ENCODE measurements at regions not wholly inside any gene's neighbourhood (a gene's known extent, or its start where the extent isn't known, plus 50 kb on each side); places are given as distances from the start of the nearest gene placed in this dataset.
"Not testable (repeated sequence)": the region's sequence is repeated elsewhere in the genome, so short reads cannot be mapped to it uniquely, and the experiment has no call there.

DNA sequence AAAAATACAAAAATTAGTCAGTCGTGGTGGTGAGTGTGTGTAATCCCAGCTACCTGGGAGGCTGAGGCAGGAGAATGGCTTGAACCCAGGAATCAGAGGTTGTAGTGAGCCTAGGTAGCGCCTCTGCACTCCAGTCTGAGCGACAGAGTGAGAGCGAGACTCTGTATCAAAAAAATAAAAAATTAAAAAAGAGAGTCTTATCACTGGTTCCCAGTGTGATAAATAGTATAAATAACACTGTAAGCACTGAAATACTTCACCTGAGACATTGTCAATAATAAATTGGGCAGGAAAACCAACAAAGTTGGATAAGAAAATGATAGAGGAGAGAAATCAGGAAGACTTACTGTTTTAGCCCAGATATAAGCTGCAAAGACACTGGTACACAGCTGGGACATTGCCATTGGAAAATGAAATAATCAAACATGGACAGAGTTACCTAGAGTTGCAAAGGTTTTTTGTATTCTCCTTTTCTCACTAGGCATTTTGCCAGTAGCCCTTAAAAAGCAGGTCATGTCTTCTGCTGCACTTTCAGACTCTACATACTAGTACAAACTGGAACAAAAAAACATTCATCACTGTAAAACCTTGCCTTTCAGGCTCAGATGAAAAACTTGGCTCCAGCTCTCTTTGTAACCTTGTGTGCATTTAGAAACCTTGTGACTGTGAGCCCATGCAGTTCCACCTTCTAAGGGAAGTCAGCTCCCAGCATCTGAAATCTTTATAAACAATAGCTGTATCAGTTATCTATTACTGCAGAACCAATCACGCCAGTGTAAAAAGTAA, 55.0 kb upstream of the PPP1R2C start:
- no peak for DNase-seq (ENCODE audit: low read depth in 3 of 3)

DNA sequence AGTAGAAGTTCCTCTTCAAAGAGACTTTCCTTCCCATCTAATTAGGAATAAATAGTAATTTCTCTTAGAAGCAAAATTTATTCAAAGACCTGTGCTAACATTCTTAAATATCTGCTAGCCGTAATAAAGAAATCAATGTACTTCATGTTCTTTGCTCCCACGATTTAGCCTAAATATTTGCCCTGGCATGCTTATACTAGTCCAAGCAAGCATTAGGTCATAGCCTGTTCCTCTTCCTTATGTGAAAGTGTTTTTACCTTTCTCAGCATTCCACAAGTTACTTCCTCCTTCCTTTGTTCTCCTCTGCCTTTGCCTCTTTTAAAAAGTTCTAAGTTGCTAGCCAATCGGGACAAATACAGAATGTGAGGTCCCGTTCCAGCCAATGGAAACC, 55.6 kb upstream of the PPP1R2C start:
- not testable (repeated sequence) for DNase-seq (ENCODE audit: low read depth in 3 of 3)

DNA sequence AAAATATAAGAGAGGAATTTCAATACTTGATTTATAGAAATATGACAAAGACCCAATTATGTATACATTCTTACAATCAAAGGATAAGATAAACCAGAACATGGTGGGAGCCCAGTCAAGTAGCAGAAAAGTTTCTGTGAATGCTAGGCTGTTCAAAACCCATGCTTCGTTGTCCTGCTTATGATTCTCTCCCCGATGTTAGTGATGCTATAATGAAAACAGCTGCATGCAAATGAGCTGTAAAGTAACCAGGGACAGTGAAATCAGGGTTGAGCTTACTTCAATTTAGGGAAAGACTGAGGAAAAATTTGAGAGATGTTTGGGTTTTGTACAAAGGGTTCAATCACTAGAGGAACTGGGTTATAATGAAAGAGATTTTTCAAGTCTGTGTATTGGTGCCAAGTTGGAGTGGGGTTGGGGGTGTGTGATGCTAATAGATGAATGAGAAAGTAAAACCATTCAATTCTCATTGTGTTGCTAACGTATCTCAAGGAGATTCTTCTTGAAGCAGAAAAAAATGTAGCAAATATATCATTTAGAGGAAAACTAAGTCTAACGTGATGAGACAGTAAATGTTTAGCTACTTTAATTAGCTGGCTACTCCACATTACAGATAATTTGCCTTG, 59.3 kb upstream of the PPP1R2C start:
- DNase-seq (ENCODE audit: low read depth in 3 of 3), result no peak

DNA sequence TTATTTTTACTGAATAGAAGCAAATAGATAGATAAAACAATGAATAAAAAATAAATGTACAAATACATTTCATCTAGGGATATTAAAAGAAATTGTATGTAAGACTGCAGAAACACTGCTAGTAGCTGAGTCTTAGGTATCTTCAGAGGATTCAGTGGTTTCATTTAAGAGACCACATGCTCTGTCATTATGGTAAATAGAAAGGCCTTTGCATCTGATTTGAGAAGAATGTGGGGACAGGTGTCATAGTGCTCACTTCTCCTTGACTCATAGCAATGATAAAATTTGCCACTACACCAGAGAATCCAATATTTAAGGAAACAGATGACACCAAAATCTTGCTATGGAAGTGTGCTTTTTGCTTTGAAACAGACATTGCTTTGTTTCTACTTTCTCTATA, 59.8 kb upstream of the PPP1R2C start:
- DNase-seq (ENCODE audit: low read depth in 3 of 3), result no peak

DNA sequence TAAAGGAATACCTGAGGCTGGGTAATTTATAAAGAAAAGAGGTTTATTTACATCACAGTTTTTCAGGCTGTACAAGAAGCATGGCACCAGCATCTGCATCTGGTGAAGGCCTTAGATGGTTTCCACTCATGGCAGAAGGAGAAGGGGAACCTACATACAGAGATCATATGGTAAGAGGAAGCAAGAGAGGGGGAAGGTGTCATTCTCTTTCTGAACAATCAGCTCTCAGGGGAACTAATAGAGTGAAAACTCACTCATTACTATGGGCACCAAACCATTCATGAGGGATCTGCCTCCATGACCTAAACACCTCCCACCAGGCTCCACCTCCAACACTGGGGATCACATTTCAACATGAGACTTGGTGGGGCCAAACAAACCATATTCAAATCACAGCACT, 61.7 kb upstream of the PPP1R2C start:
- DNase-seq (ENCODE audit: low read depth in 3 of 3), result no peak

DNA sequence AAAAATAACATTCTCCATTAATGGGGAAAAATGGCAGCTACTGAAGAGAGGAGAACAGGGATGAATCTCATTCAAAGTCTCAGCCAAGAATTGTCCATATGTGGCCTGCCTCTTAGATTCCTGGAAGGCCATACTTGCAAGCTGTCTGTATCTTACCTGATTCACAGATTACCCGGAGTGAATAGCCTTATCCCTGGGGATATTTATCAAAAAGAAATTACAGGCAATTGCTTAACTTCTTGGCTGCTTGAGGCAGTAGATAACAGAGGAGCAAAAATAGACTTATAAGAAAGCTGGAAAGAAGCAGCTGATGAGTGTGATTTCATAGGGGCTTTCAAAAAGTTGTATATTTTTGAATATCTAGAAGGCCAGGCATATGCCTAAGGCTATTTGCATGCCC, 68.8 kb upstream of the PPP1R2C start:
- no peak for DNase-seq (ENCODE audit: low read depth in 3 of 3)

DNA sequence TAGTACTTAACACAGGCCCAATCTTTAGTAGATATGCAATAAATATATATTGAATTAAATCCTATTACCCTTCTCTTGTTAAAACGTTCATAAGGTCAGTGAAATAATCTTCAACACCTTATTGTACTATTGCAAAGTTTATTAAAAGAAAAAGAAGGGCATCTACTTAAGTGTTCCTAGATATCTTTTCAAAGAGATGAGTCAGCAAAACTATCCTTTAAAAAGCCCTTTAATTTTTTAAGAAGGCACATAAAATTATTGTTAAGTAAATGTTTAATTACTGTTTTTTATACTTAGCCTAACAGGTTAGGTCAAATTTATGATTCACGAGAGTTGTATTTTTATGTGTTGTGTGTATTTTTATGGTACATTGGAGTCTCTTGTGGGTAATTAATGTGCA, 77.3 kb upstream of the PPP1R2C start:
- DNase-seq (ENCODE audit: low read depth in 3 of 3), result no peak

- no peak for DNase-seq (ENCODE audit: low read depth in 3 of 3)
Observed at GRCh38 chrX:42857766-42858165, 79.8 kb upstream of the PPP1R2C start.

DNA sequence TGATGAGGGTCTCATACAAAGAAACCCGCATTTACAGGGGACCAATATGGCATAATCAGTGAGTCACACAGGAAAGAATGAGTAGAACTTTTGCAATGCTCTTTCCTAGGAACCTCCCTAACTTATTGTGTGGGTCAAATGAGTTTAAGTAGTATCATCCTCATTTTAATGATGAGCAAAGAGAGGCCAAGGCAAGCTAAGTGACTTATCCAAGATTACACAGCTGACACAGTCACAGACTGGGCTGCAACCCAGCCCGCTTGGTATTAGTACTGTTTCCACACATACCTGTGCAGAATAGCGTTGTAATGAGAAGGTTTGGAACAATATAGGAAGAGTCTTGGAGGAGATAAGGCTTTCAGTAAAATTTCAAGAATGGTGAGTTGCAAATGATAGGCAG, 91.0 kb upstream of the PPP1R2C start:
- DNase-seq (ENCODE audit: low read depth in 3 of 3), result no peak

- DNase-seq (ENCODE audit: low read depth in 3 of 3), result no peak
Observed at GRCh38 chrX:42869659-42870476, 91.9 kb upstream of the PPP1R2C start.

GRCh38 chrX:42886519-42886918, 108.6 kb upstream of the PPP1R2C start:
- DNase-seq (ENCODE audit: low read depth in 3 of 3), result no peak

DNA sequence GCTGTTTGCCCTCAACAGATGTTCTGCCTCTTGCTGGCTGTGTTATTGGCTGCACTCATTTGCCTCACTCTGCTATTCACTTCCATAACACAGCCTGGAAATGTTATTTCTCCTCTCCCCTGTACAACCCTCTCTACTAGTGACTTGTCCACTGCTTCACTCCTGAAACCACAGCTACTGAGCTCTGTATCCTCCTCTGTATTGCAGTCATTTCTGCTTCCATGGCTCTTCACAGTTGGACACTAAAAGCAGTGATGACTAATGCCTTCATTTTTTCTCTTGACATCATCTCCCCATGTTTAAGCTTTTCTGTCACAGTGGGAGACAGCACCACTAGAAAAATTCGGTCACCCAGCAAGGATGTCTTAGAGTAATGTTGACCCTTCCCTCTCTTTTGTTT, 123.0 kb upstream of the PPP1R2C start:
- no peak for DNase-seq (ENCODE audit: low read depth in 3 of 3)

GRCh38 chrX:42902513-42902912, 124.5 kb upstream of the PPP1R2C start:
- no peak for DNase-seq (ENCODE audit: low read depth in 3 of 3)

DNA sequence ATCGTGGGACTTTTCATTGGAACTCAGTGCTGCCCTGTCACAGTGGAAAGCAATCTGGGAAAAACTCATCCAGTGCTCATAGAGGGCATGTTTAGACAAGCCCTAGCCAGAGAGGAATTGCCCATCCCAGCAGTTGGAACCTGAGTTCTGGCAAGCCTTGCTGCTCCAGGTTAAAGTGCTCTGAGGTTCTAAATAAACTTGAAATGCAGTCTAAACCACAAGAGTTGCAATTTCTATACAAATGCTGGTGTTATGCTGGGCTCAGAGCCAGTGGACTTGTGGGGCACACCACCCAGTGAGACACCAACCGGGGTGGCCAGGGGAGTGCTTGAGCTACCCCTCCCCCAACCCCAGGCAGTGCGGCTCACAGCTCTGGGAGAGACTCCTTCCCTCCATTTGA, 142.8 kb upstream of the PPP1R2C start:
- DNase-seq (ENCODE audit: low read depth in 3 of 3), result no peak

GRCh38 chrX:42930071-42930470, 152.1 kb upstream of the PPP1R2C start:
- no peak for DNase-seq (ENCODE audit: low read depth in 3 of 3)

- DNase-seq (ENCODE audit: low read depth in 3 of 3), result no peak
Observed at GRCh38 chrX:42930951-42931350, 153.0 kb upstream of the PPP1R2C start.

DNA sequence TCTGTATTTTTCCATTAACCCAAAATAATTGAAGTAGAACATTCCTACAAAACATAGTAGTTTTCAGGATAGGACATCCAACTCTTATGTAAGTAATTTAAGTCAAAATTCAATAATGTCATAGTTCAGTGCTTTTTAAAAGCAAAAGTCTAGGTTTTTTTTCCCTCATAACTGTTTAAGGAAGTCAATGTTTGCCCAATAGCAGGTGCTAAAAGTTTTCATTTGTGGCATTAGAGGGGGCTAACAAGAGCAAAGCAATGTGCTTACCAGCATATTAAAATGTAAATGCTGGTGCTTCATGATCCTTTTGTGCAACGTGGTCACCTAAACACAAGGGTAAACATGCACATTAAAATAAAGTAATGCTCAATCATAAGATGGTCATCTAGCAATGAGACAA, 155.2 kb upstream of the PPP1R2C start:
- DNase-seq (ENCODE audit: low read depth in 3 of 3), result no peak

DNA sequence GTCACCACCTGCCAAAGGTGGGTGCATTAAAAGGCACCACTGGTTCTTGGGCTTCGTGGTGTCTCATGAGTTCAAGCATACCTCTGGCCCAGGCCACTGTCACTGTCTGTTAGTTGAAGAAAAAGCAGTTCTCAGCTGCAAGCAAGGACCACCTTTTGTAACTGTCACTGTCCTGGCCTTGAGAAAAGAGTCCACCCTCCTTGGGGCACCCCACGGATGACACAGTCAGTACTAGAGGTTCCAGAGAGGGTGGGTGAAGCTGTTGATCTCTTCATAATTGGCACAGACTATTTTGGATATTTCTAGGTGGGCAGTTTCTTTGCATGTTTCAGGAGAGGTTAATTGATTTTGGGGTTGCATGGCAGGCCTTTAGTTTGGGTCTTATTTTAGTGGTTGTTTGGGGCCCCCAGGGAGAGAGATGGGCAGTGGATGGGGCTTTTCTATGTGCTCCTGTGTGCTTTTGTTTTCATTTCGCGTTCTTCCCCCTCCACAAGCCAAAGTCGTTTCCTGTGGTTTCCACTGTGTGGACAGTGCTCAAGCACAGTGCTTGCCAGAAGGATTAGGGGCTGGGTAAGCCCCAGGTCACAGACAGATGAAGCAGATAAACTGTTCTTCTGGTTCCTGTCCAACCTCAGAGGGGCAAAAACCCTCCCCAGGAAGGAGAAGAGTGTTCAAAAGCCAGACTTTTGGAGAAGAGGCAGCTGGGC, 156.2 kb upstream of the PPP1R2C start:
- DNase-seq (ENCODE audit: low read depth in 3 of 3), result no peak

DNA sequence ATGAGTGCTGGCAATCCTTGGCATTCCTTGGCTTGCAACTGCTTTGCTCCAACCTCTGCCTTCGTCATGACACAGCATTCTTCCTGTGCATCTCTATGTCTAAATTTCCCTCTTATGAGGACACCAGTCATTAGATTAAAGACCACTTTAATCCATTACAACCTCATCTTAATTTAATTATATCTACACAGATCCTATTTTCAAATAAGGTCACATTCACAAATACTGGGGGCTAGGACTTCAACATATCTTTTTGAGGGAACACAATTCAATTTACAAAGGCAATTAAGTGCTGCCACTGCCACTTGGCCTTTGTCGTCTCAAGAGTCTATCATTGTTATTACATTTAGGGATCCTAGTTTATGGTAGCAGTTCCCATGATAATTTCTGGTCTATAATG, 163.7 kb upstream of the PPP1R2C start:
- DNase-seq (ENCODE audit: low read depth in 3 of 3), result no peak

- DNase-seq (ENCODE audit: low read depth in 3 of 3), result no peak
Observed at GRCh38 chrX:42943051-42943974, 165.3 kb upstream of the PPP1R2C start.

DNA sequence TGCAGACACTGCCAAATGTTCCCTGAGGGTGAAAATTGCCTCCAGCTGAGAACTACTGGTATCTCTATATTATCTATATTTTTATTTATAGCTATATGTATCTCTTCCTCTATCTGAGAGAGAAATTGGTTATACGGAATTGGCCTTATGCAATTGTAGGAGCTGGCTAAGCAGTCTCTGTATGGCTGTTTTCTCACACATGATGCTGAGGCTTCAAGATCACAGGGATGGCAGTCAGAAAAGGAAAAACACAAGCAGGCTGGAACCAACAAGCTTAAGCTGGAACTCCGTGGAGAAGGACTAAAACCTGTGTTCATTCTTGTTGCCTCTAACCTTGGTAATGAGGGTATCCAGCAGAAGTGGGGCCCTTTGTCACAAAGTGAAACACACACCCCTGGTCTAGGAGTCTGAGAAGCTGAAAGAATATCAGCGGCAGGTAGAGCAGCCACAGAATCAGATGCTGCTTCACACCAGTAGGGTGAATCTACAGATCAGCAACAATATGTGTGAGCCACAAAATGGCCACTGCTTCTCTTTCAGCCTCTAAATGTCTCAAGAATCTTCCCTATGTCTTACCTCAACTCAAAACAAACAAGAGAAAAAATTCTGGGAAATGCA, 166.5 kb upstream of the PPP1R2C start:
- no peak for DNase-seq (ENCODE audit: low read depth in 3 of 3)
